Transverse colon (tissue), 4 donors: ENCODE measurements at regions not wholly inside any gene's neighbourhood (a gene's known extent, or its start where the extent isn't known, plus 50 kb on each side); places are given as distances from the start of the nearest gene placed in this dataset.

Source experiments
- CTCF ChIP-seq, 5 experiments: fragments of 200-600 bp in 3 of 5; fragments of 450-650 bp in 2 of 5; sonication (generic) in 3 of 5; IDR thresholded peaks; 1 replicate in 2 of 5; 2 replicates in 3 of 5; pipeline ENCODE4 v1.5.1; 2016 to 2017; ENCODE audit warnings: antibody characterized with exemption in 5 of 5, inconsistent platforms in 3 of 5, mild to moderate bottlenecking in 2 of 5, moderate library complexity in 1 of 5
- EP300 ChIP-seq: sonication (generic); formaldehyde crosslinking; IDR thresholded peaks from one replicate; pipeline ENCODE4 v1.6.1; 2017; ENCODE audit warnings: antibody characterized with exemption, low read depth
- POLR2A ChIP-seq: fragments of 450-650 bp; IDR thresholded peaks from one replicate; pipeline ENCODE4 v1.6.1; 2016; ENCODE audit warnings: antibody characterized with exemption, mild to moderate bottlenecking, moderate library complexity
- POLR2AphosphoS5 ChIP-seq, 3 donors: sonication (generic); formaldehyde crosslinking; IDR thresholded peaks; one replicate each; pipeline ENCODE4 v1.6.1; 2016; ENCODE audit warnings: antibody characterized with exemption in 3 of 3

GRCh38 chr6:114564302-114564933 lies 221.6 kb upstream of the HS3ST5 start:
- no peak for TF ChIP-seq CTCF (IDR thresholded peaks at IDR 0.05)
- TF ChIP-seq EP300: no peak
- no peak for TF ChIP-seq POLR2A
- no peak for TF ChIP-seq POLR2AphosphoS5 (IDR thresholded peaks at IDR 0.05)
